Loucy (cell line): ENCODE measurements at regions not wholly inside any gene's neighbourhood (a gene's known extent, or its start where the extent isn't known, plus 50 kb on each side); places are given as distances from the start of the nearest gene placed in this dataset.

Source experiments
- CTCF ChIP-seq: fragments of 200-600 bp; sonication (generic); conservative IDR thresholded peaks from 2 replicates; pipeline ENCODE4 v1.5.1; 2014; ENCODE audit warnings: mild to moderate bottlenecking, antibody characterized with exemption, low read length
- EZH2phosphoT487 ChIP-seq: fragments of 200-600 bp; IDR thresholded peaks from 2 replicates; pipeline ENCODE4 v1.6.1; 2018; ENCODE audit warnings: antibody characterized with exemption, mild to moderate bottlenecking, moderate library complexity, borderline replicate concordance

DNA sequence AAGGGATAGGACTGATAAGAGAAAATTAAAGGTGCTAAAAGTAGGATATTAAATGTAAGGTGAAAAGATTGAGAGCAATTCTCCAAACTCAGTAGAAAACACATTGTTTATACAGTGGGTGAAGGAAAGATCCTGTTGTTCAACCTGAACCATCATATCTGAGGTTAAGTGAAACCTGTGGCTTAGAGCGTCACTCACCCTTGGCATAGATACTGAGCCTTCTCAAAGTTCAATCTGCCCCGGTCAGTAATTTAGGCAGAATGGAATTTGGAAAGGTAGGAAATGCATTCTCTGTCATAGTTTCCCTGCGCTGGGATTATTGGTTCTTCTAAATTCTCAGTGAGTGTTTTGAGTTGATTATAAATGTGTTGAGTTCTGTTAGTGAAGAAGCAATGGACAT, 456.2 kb upstream of the NMUR2 start:
- TF ChIP-seq CTCF (no peak), EZH2phosphoT487 (no peak)
